K562 (cell line): ENCODE measurements at regions not wholly inside any gene's neighbourhood (a gene's known extent, or its start where the extent isn't known, plus 50 kb on each side); places are given as distances from the start of the nearest gene placed in this dataset.

Experiments
- ELF2 ChIP-seq: fragments of 250-450 bp; sonication (Bioruptor Pico); IDR thresholded peaks from 2 replicates; pipeline ENCODE4 v1.5.0; 2021; ENCODE audit warnings: mild to moderate bottlenecking
- HCFC1 ChIP-seq: IDR thresholded peaks from 2 replicates; pipeline ENCODE4 v1.6.1; 2012; ENCODE audit warnings: low read depth, low read length, improper control_type of control experiment
- NFE2L1 ChIP-seq: fragments of 450-650 bp; IDR thresholded peaks from 2 replicates; pipeline ENCODE4 v1.6.1; 2016; ENCODE audit warnings: missing genetic modification characterization, low read depth, mild to moderate bottlenecking, missing compliant biosample characterization, moderate library complexity, borderline replicate concordance
- ZNF263 ChIP-seq: sonication (generic); formaldehyde crosslinking; IDR thresholded peaks from 2 replicates; pipeline ENCODE4 v1.8.0; 2022; ENCODE audit warnings: mild to moderate bottlenecking, missing genetic modification reagents, borderline replicate concordance
- TF ChIP-seq, protein P1 (sequence below): fragments of 200-400 bp; formaldehyde crosslinking; IDR thresholded peaks from 2 replicates; pipeline ENCODE4 v1.6.1; 2017; ENCODE audit warnings: mild to moderate bottlenecking, low read depth, low read length, moderate library complexity
- TF ChIP-seq, protein P2 (sequence below): IDR thresholded peaks from 2 replicates; pipeline ENCODE4 v1.6.1; 2011; ENCODE audit warnings: borderline replicate concordance, low read depth, mild to moderate bottlenecking, moderate library complexity, low read length; ENCODE audit not compliant: insufficient read depth, poor library complexity, severe bottlenecking
- TF ChIP-seq, protein P3 (sequence below): fragments of 250-450 bp; sonication (Bioruptor Pico); IDR thresholded peaks from 2 replicates; pipeline ENCODE4 v1.5.1; 2021; ENCODE audit warnings: mild to moderate bottlenecking

DNA sequence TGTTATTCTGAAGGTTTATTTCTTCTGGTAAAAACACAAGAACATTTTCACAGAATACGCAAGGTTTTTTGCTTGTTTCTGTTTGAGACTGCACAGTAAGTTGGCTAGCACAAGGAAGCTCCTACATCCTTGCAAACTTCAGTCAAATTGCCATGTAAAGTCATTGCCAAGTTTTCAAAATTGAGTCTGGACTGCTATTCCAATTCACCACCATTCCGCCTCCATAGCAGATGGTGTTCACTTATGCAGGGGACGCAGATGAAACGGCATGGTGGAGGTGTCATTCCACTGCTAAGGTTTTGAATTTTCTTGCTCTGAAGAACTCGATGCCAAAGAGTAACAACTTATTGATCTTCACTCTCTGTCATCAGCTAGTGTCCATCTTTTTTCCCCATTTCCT is 303.9 kb upstream of the SYT1 start (continued):
- TF ChIP-seq, protein P1, sequence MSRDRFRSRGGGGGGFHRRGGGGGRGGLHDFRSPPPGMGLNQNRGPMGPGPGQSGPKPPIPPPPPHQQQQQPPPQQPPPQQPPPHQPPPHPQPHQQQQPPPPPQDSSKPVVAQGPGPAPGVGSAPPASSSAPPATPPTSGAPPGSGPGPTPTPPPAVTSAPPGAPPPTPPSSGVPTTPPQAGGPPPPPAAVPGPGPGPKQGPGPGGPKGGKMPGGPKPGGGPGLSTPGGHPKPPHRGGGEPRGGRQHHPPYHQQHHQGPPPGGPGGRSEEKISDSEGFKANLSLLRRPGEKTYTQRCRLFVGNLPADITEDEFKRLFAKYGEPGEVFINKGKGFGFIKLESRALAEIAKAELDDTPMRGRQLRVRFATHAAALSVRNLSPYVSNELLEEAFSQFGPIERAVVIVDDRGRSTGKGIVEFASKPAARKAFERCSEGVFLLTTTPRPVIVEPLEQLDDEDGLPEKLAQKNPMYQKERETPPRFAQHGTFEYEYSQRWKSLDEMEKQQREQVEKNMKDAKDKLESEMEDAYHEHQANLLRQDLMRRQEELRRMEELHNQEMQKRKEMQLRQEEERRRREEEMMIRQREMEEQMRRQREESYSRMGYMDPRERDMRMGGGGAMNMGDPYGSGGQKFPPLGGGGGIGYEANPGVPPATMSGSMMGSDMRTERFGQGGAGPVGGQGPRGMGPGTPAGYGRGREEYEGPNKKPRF, result no peak
- TF ChIP-seq ELF2 (CRISPR knock-in tag), result no peak
- TF ChIP-seq ZNF263, result no peak
- TF ChIP-seq, protein P2, sequence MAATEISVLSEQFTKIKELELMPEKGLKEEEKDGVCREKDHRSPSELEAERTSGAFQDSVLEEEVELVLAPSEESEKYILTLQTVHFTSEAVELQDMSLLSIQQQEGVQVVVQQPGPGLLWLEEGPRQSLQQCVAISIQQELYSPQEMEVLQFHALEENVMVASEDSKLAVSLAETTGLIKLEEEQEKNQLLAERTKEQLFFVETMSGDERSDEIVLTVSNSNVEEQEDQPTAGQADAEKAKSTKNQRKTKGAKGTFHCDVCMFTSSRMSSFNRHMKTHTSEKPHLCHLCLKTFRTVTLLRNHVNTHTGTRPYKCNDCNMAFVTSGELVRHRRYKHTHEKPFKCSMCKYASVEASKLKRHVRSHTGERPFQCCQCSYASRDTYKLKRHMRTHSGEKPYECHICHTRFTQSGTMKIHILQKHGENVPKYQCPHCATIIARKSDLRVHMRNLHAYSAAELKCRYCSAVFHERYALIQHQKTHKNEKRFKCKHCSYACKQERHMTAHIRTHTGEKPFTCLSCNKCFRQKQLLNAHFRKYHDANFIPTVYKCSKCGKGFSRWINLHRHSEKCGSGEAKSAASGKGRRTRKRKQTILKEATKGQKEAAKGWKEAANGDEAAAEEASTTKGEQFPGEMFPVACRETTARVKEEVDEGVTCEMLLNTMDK, result no peak
- TF ChIP-seq, protein P3, sequence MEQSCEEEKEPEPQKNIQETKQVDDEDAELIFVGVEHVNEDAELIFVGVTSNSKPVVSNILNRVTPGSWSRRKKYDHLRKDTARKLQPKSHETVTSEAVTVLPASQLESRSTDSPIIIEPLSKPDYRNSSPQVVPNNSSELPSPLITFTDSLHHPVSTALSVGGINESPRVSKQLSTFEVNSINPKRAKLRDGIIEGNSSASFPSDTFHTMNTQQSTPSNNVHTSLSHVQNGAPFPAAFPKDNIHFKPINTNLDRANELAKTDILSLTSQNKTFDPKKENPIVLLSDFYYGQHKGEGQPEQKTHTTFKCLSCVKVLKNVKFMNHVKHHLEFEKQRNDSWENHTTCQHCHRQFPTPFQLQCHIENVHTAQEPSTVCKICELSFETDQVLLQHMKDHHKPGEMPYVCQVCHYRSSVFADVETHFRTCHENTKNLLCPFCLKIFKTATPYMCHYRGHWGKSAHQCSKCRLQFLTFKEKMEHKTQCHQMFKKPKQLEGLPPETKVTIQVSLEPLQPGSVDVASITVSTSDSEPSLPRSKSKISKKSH (CRISPR knock-in tag), result no peak
- no peak for TF ChIP-seq HCFC1
- no peak for TF ChIP-seq NFE2L1 (tag)
